Kidney (tissue), 13 donors: ENCODE measurements at regions not wholly inside any gene's neighbourhood (a gene's known extent, or its start where the extent isn't known, plus 50 kb on each side); places are given as distances from the start of the nearest gene placed in this dataset.

ENCODE experiments used
- DNase-seq, 5 donors: peaks; one replicate each; pipeline ENCODE4 v3.0.0-alpha.2; 2013 to 2020
- FAIRE-seq: peaks from 2 replicates; lab custom pipeline; 2012; peaks lifted over from hg19 to GRCh38; lab: Jason Lieb, UNC
- H3K27ac ChIP-seq, 2 donors: one replicate each; pipeline ENCODE4 v1.7.0; 2013; ENCODE audit warnings: low read depth in 2 of 2, low read length in 2 of 2, inconsistent platforms in 1 of 2
- H3K27me3 ChIP-seq: one replicate; pipeline ENCODE4 v1.7.1; 2013; ENCODE audit warnings: low read length, inconsistent platforms; ENCODE audit not compliant: control insufficient read depth, insufficient read depth
- H3K36me3 ChIP-seq, 3 donors: one replicate each; pipeline versions ENCODE4 v1.7.0 to v1.7.1; 2013; ENCODE audit warnings: low read length in 3 of 3, control low read depth in 1 of 3, inconsistent platforms in 1 of 3; ENCODE audit not compliant: insufficient read depth in 3 of 3, control insufficient read depth in 2 of 3
- H3K4me1 ChIP-seq, 3 donors: one replicate each; pipeline versions ENCODE4 v1.7.0 to v1.7.1; 2013; ENCODE audit warnings: low read length in 3 of 3, inconsistent platforms in 1 of 3, low read depth in 1 of 3; ENCODE audit not compliant: control insufficient read depth in 2 of 3, insufficient read depth in 2 of 3
- H3K4me3 ChIP-seq, 3 donors: one replicate each; pipeline versions ENCODE4 v1.7.0 to v1.8.1; 2013; ENCODE audit warnings: low read length in 3 of 3, control low read depth in 1 of 3, inconsistent platforms in 1 of 3
- H3K9ac ChIP-seq, 3 donors: one replicate each; pipeline versions ENCODE4 v1.7.0 to v1.7.1; 2013; ENCODE audit warnings: low read length in 3 of 3, control low read depth in 1 of 3, inconsistent platforms in 1 of 3
- H3K9me3 ChIP-seq, 3 donors: one replicate each; pipeline versions ENCODE4 v1.7.0 to v1.7.1; 2013; ENCODE audit warnings: low read length in 3 of 3, control low read depth in 1 of 3, inconsistent platforms in 1 of 3; ENCODE audit not compliant: control insufficient read depth in 2 of 3, insufficient read depth in 1 of 3
- intact Hi-C: fragments of 100-400 bp; cut with DNase I; formaldehyde crosslinking; loops from one replicate; pipeline ENCODE4 v1.11.1; 2022
- TF ChIP-seq, protein P1 (sequence below): IDR thresholded peaks from 3 replicates; pipeline ENCODE4 v1.5.1; 2012; ENCODE audit warnings: mild to moderate bottlenecking, moderate library complexity, borderline replicate concordance; ENCODE audit not compliant: insufficient read depth; ENCODE audit errors: extremely low read depth
- donor health status: control.
- donor health status: control.
- donor health status: control.
- donor health status: control.
- donor health status: control.
- donor health status: DM: yes; HTN: yes; CAD: no.
- donor health status: Normal renal cell carcinoma (clear cell type).

DNA sequence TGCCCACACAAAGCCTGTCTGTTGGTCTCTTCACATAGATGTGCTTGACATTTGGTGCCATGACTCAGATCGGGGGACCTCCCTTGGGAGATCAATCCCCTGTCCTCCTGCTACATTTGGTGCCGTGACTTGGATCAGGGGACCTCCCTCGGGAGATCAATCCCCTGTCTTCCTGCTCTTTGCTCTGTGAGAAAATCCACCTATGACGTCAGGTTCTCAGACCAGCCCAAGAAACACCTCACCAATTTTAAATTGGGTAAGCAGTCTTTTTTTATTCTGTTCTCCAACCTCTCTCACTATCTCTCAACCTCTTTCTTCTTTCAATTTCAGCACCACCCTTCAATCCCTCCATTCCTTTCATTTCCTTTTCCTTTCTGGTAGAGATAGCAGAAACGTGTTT is 159.6 kb upstream of the AGTR2 start:
- Histone ChIP-seq H3K9ac (no peak overlapping the region), H3K4me3 (no peak overlapping the region), H3K4me1 (no peaks in the 10 kb centered on the region), H3K27me3 (peaks cover 11% of the 10 kb centered on the region), H3K36me3 (no peaks in the 10 kb centered on the region), H3K27ac (no peak overlapping the region), H3K9me3 (no peaks in the 10 kb centered on the region)
- intact Hi-C loops: no loop called here
- DNase-seq: no peak
- TF ChIP-seq, protein P1, sequence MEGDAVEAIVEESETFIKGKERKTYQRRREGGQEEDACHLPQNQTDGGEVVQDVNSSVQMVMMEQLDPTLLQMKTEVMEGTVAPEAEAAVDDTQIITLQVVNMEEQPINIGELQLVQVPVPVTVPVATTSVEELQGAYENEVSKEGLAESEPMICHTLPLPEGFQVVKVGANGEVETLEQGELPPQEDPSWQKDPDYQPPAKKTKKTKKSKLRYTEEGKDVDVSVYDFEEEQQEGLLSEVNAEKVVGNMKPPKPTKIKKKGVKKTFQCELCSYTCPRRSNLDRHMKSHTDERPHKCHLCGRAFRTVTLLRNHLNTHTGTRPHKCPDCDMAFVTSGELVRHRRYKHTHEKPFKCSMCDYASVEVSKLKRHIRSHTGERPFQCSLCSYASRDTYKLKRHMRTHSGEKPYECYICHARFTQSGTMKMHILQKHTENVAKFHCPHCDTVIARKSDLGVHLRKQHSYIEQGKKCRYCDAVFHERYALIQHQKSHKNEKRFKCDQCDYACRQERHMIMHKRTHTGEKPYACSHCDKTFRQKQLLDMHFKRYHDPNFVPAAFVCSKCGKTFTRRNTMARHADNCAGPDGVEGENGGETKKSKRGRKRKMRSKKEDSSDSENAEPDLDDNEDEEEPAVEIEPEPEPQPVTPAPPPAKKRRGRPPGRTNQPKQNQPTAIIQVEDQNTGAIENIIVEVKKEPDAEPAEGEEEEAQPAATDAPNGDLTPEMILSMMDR: no peak
- FAIRE-seq: no peak

DNA sequence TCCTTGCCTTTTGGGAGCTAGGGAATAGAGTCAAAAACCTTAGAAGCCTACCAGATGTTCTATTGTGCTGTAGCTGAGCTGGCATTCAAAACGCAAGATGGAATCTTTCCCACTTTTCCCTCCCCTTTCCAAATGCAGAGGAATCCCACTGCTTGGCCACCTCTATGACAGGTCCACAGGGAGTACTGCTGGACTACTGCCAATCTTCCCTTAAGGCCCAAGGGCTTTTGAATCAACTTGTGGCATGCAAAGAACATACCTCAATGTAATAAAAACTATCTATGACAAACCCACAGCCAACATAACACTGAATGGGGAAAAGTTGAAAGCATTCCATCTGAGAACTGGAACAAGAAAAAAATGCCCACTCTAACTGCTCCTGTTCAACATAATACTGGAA is 139.2 kb upstream of the AGTR2 start:
- Histone ChIP-seq H3K4me3 (no peak overlapping the region), H3K36me3 (no peaks in the 10 kb centered on the region), H3K9me3 (no peaks in the 10 kb centered on the region), H3K27me3 (no peaks in the 10 kb centered on the region), H3K4me1 (no peaks in the 10 kb centered on the region), H3K27ac (no peak overlapping the region), H3K9ac (no peak overlapping the region)
- DNase-seq (no peak), FAIRE-seq (no peak)
- intact Hi-C loops: no loop called here
- TF ChIP-seq, protein P1: no peak
